ENCODE measurements at regions not wholly inside any gene's neighbourhood (a gene's known extent, or its start where the extent isn't known, plus 50 kb on each side); places are given as distances from the start of the nearest gene placed in this dataset.

GRCh38 chr14:66116732-66117131 lies 369.4 kb upstream of the CCDC196 start:
- no peak overlapping the region for H3K9ac ChIP-seq
- H3K27me3 ChIP-seq (ENCODE audit: insufficient read depth): no peaks in the 10 kb centered on the region
- no peaks in the 10 kb centered on the region for H3F3A ChIP-seq (replicated peaks; ENCODE audit: insufficient read depth)
- no peaks in the 10 kb centered on the region for H3K79me2 ChIP-seq (ENCODE audit: insufficient read depth)
- H3K27ac ChIP-seq (ENCODE audit: low read depth in 2 of 2, low read length in 1 of 2): no peak overlapping the region
- H3K9me2 ChIP-seq: no peaks in the 10 kb centered on the region
- H2AFZ ChIP-seq (ENCODE audit: low read depth): no peak overlapping the region
- POLR2A ChIA-PET: no interaction called here
- no peaks in the 10 kb centered on the region for H3K36me3 ChIP-seq (replicated peaks in 1 of 2; ENCODE audit: control insufficient read depth in 1 of 2, insufficient read depth in 2 of 2, low read length in 1 of 2)
- H3K4me1 ChIP-seq (ENCODE audit: control insufficient read depth in 1 of 2, insufficient read depth in 2 of 2, low read depth in 1 of 2, low read length in 1 of 2): no peaks in the 10 kb centered on the region; a peak in 1 of 4 replicates
- no peak overlapping the region for H3K4me2 ChIP-seq
- WGBS (ENCODE audit: low lambda C conversion rate): 30% methylated on average over 4 of the region's 4 CpGs
- no peaks in the 10 kb centered on the region for H3K9me3 ChIP-seq
- no peak for DNase-seq
- TF ChIP-seq RCOR1 (IDR thresholded peaks at IDR 0.05; ENCODE audit: low read length) (no peak), YY1 (IDR thresholded peaks at IDR 0.05; ENCODE audit: low read depth) (no peak), TAF1 (IDR thresholded peaks at IDR 0.05; ENCODE audit: borderline replicate concordance, low read depth, low read length) (no peak), TCF12 (IDR thresholded peaks at IDR 0.05) (no peak), MAX (IDR thresholded peaks at IDR 0.05; ENCODE audit: low read depth) (no peak), JUND (IDR thresholded peaks at IDR 0.05) (no peak), GATA2 (CRISPR knock-in tag; IDR thresholded peaks at IDR 0.05) (no peak), USF2 (IDR thresholded peaks at IDR 0.05; ENCODE audit: borderline replicate concordance, low read depth, low read length) (no peak), POLR2AphosphoS5 (IDR thresholded peaks at IDR 0.05; ENCODE audit: low read depth, low read length) (no peak), SIN3A (IDR thresholded peaks at IDR 0.05; ENCODE audit: borderline replicate concordance, low read depth, low read length) (no peak), REST (IDR thresholded peaks at IDR 0.05; ENCODE audit: low read depth, low read length) (no peak), CHD2 (IDR thresholded peaks at IDR 0.05; ENCODE audit: low read length, partially characterized antibody) (no peak), RAD21 (IDR thresholded peaks at IDR 0.05; ENCODE audit: low read length) (no peak), SMC3 (IDR thresholded peaks at IDR 0.05; ENCODE audit: low read depth, low read length) (no peak), ZBTB33 (IDR thresholded peaks at IDR 0.05; ENCODE audit: borderline replicate concordance, low read depth) (no peak), USF1 (IDR thresholded peaks at IDR 0.05; ENCODE audit: borderline replicate concordance, low read depth) (no peak), IRF3 (IDR thresholded peaks at IDR 0.05; ENCODE audit: low read depth, low read length) (no peak)
- no peak overlapping the region for H3K4me3 ChIP-seq (ENCODE audit: low read depth in 2 of 2, low read length in 1 of 2)
- H4K20me1 ChIP-seq (ENCODE audit: insufficient read depth): no peaks in the 10 kb centered on the region
- CTCF ChIA-PET: no interaction called here

Measured in SK-N-SH (cell line).